Aorta (tissue), 5 donors: ENCODE measurements at regions not wholly inside any gene's neighbourhood (a gene's known extent, or its start where the extent isn't known, plus 50 kb on each side); places are given as distances from the start of the nearest gene placed in this dataset.
"Not testable (repeated sequence)": the region's sequence is repeated elsewhere in the genome, so short reads cannot be mapped to it uniquely, and the experiment has no call there.

Experiments used
- ATAC-seq: fragments of 200-7000 bp; cut with Tn5 transposase; one replicate; pipeline ENCODE4 v1.9.1; 2022; ENCODE audit warnings: moderate library complexity; ENCODE audit not compliant: low FRiP score
- DNase-seq, 2 donors: peaks; one replicate each; pipeline ENCODE4 v3.0.0-alpha.2; 2020
- H3K27ac ChIP-seq, 2 donors: one replicate each; pipeline ENCODE4 v1.5.1; 2013; ENCODE audit warnings: low read length in 2 of 2, mild to moderate bottlenecking in 2 of 2, moderate library complexity in 2 of 2, control low read depth in 1 of 2, inconsistent platforms in 1 of 2, low read depth in 1 of 2
- H3K27me3 ChIP-seq, 2 donors: one replicate each; pipeline ENCODE4 v1.6.1; 2013; ENCODE audit warnings: control low read depth in 1 of 2, low read length in 1 of 2, mild to moderate bottlenecking in 1 of 2, moderate library complexity in 1 of 2; ENCODE audit not compliant: insufficient read depth in 2 of 2, control insufficient read depth in 1 of 2
- H3K36me3 ChIP-seq, 2 donors: one replicate each; pipeline ENCODE4 v1.6.1; 2013; ENCODE audit warnings: control low read depth in 1 of 2, low read length in 1 of 2, mild to moderate bottlenecking in 1 of 2; ENCODE audit not compliant: insufficient read depth in 2 of 2, control insufficient read depth in 1 of 2
- H3K4me1 ChIP-seq, 2 donors: one replicate each; pipeline ENCODE4 v1.6.1; 2013; ENCODE audit warnings: low read length in 2 of 2, control low read depth in 1 of 2, mild to moderate bottlenecking in 1 of 2, moderate library complexity in 1 of 2; ENCODE audit not compliant: insufficient read depth in 2 of 2, control insufficient read depth in 1 of 2
- H3K4me3 ChIP-seq, 2 donors: one replicate each; pipeline ENCODE4 v1.5.1; 2013; ENCODE audit warnings: low read length in 2 of 2, control low read depth in 1 of 2, mild to moderate bottlenecking in 1 of 2
- H3K9me3 ChIP-seq: one replicate; pipeline ENCODE4 v1.6.1; 2013; ENCODE audit warnings: mild to moderate bottlenecking, low read length; ENCODE audit not compliant: control insufficient read depth
- WGBS, 2 donors: extraction: QIAGEN DNeasy Blood & Tissue Kit; methylation state at CpG; one replicate each; pipeline ENCODE4 v1.1.7; 2013; 5-methylcytosine and 5-hydroxymethylcytosine counted together
- intact Hi-C, 2 donors: fragments of 100-400 bp; cut with DNase I; formaldehyde crosslinking; loops; one replicate each; pipeline versions ENCODE4 v1.14.2 to v1.15.0; 2022
- donor health status: healthy with polysubstance abuse.
- donor health status: Bipolar disorder and iron deficiency.
- donor health status: DM: no; HTN: no; CAD: no.
- donor health status: DM: no; HTN: no; CAD: no.
- donor health status: DM: yes; HTN: yes; CAD: no.

DNA sequence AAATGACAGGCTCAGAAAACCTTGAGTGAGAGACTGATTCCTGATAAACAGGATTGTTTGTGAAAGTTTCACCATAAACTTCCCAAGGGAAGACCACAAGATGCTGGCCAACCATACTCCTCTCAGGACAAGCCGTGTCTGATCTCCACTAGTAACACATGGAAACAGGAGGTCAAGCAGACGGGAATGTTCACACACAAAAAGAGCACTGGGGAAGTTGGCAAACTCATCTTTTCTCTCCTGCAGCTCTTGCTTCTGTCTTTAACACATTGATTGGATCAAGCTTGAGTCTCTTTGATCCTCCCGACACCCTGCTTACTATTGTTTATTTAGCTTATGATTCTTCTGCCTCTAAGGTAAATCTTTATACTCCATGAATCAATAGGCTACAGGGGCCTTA is 713.5 kb downstream of the PDCD6IP start:
- DNase-seq (no peak), ATAC-seq (no peak)
- Histone ChIP-seq H3K9me3 (no peaks in the 10 kb centered on the region), H3K27ac (no peak overlapping the region), H3K4me1 (no peaks in the 10 kb centered on the region), H3K36me3 (no peaks in the 10 kb centered on the region), H3K4me3 (no peak overlapping the region), H3K27me3 (no peaks in the 10 kb centered on the region)
- intact Hi-C loops, result no loop called here
- WGBS, 2 donors, result 83 to 89% methylated on average over 3 of the region's 3 CpGs

DNA sequence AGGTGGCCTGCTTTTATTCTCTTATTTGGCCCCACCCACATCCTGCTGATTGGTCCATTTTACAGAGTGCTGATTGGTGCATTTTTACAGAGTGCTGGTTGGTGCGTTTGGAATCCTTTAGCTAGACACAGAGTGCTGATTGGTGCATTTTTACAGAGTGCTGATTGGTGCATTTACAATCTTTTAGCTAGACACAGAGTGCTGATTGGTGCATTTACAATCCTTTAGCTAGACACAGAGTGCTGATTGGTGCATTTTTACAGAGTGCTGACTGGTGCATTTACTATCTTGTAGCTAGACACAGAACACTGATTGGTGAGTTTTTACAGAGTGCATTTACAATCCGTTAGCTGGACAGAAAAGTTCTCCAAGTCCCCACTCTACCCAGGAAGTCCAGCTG is 720.6 kb downstream of the PDCD6IP start:
- 90 to 100% methylated on average over 2 of the region's 2 CpGs for WGBS, 2 donors
- H3K36me3 ChIP-seq, ATAC-seq, H3K27ac ChIP-seq, H3K9me3 ChIP-seq, H3K4me1 ChIP-seq, H3K27me3 ChIP-seq, H3K4me3 ChIP-seq, intact Hi-C loops, DNase-seq: not testable (repeated sequence)

DNA sequence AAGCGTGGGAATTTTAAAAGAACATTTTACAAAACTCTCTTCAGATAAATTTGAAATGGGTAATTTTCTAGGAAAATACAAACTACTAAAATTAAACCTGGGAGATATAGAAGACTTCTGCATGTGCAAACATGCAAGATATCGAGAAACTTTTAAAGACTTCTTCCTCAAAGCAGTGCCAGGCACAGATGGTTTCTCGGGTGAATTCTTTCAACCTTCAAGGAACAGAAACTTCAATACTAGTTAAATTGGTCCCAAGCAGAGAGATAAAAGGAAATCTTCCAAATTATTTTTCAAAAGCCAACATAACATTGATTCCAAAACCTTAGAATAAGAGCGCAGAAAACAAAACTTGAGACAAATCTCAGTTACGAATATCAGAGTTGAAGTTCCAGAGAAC is 732.7 kb downstream of the PDCD6IP start:
- WGBS, 2 donors, result 91 to 92% methylated on average over 5 of the region's 5 CpGs
- Histone ChIP-seq H3K4me1 (peaks cover 0 to 3% of the 10 kb centered on the region in 2 donors), H3K27me3 (no peaks in the 10 kb centered on the region), H3K4me3 (no peak overlapping the region), H3K9me3 (no peaks in the 10 kb centered on the region), H3K27ac (no peak overlapping the region), H3K36me3 (no peaks in the 10 kb centered on the region)
- DNase-seq, result no peak
- intact Hi-C loops, result no loop called here
- no peak for ATAC-seq

DNA sequence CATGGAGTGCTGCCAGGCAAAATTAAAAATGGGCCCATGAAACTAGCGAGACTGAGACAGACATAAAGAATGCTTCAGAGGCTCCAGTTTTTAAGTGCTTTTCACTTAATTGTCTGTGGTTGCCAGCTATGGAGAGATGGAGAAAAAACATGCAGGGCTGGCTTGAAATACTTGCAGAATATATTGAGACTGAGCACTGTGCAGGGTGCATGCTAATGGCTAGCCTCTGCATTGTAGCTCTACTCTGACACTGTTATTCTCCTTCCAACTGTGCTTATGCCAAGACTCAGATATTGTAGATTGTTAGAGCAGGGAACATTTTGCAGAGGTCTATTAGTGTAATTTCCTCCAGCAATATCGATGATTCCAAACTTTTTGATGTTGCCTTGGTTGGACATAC is 735.0 kb downstream of the PDCD6IP start:
- WGBS, 2 donors, result 17 to 25% methylated on average over 2 of the region's 2 CpGs

DNA sequence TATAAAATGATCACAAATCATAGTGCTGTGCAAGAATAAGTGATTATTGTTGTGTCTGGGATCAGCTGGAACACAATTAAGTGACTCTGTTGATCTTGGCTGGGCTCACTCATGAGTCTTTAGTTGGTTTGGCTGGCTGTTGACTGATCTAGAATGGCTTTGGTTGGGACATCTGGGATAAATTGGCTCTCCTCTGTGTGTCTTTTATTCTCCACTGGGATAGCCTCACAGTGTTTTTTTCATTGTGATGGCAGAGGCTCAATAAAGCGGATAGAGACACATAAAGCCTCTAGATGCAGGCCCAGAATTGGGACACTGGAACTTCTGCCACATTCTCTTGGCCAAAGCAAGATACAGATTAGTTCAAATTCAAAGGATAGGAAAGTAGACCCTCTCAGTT is 735.6 kb downstream of the PDCD6IP start:
- no peak for DNase-seq
- Histone ChIP-seq H3K4me1 (peaks cover 0 to 3% of the 10 kb centered on the region in 2 donors), H3K4me3 (no peak overlapping the region), H3K9me3 (no peaks in the 10 kb centered on the region), H3K27ac (no peak overlapping the region), H3K36me3 (no peaks in the 10 kb centered on the region), H3K27me3 (no peaks in the 10 kb centered on the region)
- peak; percentile 58 for ATAC-seq
- WGBS, 2 donors, result 33 to 37% methylated on average over 1 of the region's 1 CpG
- intact Hi-C loops, result no loop called here

More for the DNA sequence above, 735.0 kb downstream of the PDCD6IP start:
- peak; percentile 21 for ATAC-seq
- H3K4me1 ChIP-seq, result peaks cover 0 to 3% of the 10 kb centered on the region in 2 donors
- intact Hi-C loops, result no loop called here
- H3K27me3 ChIP-seq, result no peaks in the 10 kb centered on the region
- H3K36me3 ChIP-seq, result no peaks in the 10 kb centered on the region
- DNase-seq, result no peak
- no peak overlapping the region for H3K4me3 ChIP-seq
- no peak overlapping the region for H3K27ac ChIP-seq
- H3K9me3 ChIP-seq, result no peaks in the 10 kb centered on the region

GRCh38 chr3:34544136-34544535 is 745.7 kb downstream of the PDCD6IP start:
- no peak overlapping the region for H3K4me3 ChIP-seq
- ATAC-seq, result no peak
- no peaks in the 10 kb centered on the region for H3K36me3 ChIP-seq
- H3K27me3 ChIP-seq, result no peaks in the 10 kb centered on the region
- H3K4me1 ChIP-seq, result no peaks in the 10 kb centered on the region
- H3K27ac ChIP-seq, result no peak overlapping the region
- intact Hi-C loops, result no loop called here
- WGBS, 2 donors, result 93 to 95% methylated on average over 4 of the region's 4 CpGs
- no peaks in the 10 kb centered on the region for H3K9me3 ChIP-seq
- no peak for DNase-seq

DNA sequence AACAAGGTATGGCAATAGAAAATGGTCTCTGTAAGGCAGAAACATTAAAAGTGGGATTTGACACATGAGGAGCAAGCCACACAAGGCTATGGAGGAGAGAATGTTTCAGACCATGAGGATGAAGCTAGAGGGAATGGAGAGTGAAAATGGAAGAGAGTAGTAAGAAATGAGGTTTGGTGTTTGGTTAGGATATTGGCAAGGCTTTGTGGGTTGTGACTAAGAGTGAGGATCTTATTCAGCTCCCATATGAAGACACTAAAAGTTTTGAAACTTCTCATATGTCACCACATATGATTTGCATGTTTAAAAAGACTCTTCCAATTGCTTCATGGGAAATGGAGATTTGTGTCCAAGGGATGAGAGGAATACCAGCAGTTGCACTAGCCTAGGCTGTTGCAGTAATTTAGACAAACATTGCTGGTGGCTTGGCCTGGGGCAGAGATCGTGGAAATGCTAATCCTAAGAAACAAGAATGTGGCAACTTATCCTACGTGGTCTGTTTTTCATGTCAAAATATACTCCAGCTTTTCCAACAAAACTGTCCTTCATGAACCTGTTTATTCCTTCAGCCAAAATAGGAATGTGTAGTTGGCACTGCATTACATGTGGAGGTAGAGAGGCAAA is 749.0 kb downstream of the PDCD6IP start:
- intact Hi-C loops, result no loop called here
- Histone ChIP-seq H3K4me1 (no peaks in the 10 kb centered on the region), H3K36me3 (no peaks in the 10 kb centered on the region), H3K27me3 (no peaks in the 10 kb centered on the region), H3K4me3 (no peak overlapping the region), H3K9me3 (no peaks in the 10 kb centered on the region), H3K27ac (no peak overlapping the region)
- WGBS, 2 donors, result 79 to 90% methylated on average over 2 of the region's 2 CpGs
- ATAC-seq (no peak), DNase-seq (no peak)

DNA sequence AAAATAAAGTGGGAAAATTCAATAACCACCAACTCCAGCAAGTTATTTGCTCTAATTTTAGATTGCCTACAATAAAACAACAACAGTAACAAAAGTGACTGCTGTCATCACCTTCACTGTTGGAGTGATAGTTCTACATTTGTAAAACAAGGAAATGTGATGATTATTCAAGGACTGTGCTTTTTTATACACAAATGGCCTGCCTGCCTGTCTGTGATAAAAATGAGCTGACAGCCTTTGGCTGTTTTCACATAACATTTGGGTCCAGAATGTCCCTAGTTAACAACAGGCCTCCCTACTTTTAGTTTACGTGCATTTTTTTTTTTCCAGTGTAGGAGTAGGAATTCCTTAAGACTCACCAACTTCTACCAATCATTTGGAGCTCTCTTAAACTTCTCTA is 768.8 kb downstream of the PDCD6IP start:
- H3K27me3 ChIP-seq, result no peaks in the 10 kb centered on the region
- DNase-seq, result no peak
- no peak overlapping the region for H3K4me3 ChIP-seq
- peak overlapping the region in 1 of 2 donors; percentile 28 for H3K27ac ChIP-seq
- peaks cover 0 to 1% of the 10 kb centered on the region in 2 donors for H3K4me1 ChIP-seq
- H3K36me3 ChIP-seq, result no peaks in the 10 kb centered on the region
- H3K9me3 ChIP-seq, result peaks cover 1% of the 10 kb centered on the region
- 9 to 19% methylated on average over 1 of the region's 1 CpG for WGBS, 2 donors
- ATAC-seq, result no peak
- intact Hi-C loops, result no loop called here

- DNase-seq (no peak), ATAC-seq (no peak)
- no peak overlapping the region for H3K4me3 ChIP-seq
- no peaks in the 10 kb centered on the region for H3K27me3 ChIP-seq
- intact Hi-C loops, result no loop called here
- H3K4me1 ChIP-seq, result peaks cover 0 to 1% of the 10 kb centered on the region in 2 donors
- peaks cover 1% of the 10 kb centered on the region for H3K9me3 ChIP-seq
- 77 to 79% methylated on average over 4 of the region's 4 CpGs for WGBS, 2 donors
- H3K27ac ChIP-seq, result no peak overlapping the region
- no peaks in the 10 kb centered on the region for H3K36me3 ChIP-seq
Measured at GRCh38 chr3:34568766-34569165, 770.3 kb downstream of the PDCD6IP start.
